Colonic mucosa (tissue), 4 donors: ENCODE measurements at regions not wholly inside any gene's neighbourhood (a gene's known extent, or its start where the extent isn't known, plus 50 kb on each side); places are given as distances from the start of the nearest gene placed in this dataset.

ENCODE experiments used
- DNase-seq: peaks from one replicate; pipeline ENCODE4 v3.0.0-alpha.2; 2020
- H3K27ac ChIP-seq: fragments of 200-600 bp; one replicate; pipeline ENCODE4 v1.8.0; 2021
- H3K27me3 ChIP-seq: fragments of 200-600 bp; one replicate; pipeline ENCODE4 v1.8.0; 2021
- H3K36me3 ChIP-seq: fragments of 200-600 bp; one replicate; pipeline ENCODE4 v1.8.0; 2021
- H3K4me1 ChIP-seq: fragments of 200-600 bp; one replicate; pipeline ENCODE4 v1.8.0; 2021; ENCODE audit warnings: mild to moderate bottlenecking
- H3K4me3 ChIP-seq: fragments of 200-600 bp; one replicate; pipeline ENCODE4 v1.8.0; 2021
- H3K9ac ChIP-seq, 2 donors: one replicate each; pipeline ENCODE4 v1.7.0; 2013; ENCODE audit warnings: control low read depth in 2 of 2, low read depth in 2 of 2, low read length in 2 of 2
- H3K9me3 ChIP-seq: fragments of 200-600 bp; one replicate; pipeline ENCODE4 v1.8.0; 2021
- intact Hi-C: fragments of 100-400 bp; cut with DNase I; formaldehyde crosslinking; loops from one replicate; pipeline ENCODE4 v1.14.1; 2022
- TF ChIP-seq, protein P1 (sequence below): fragments of 200-600 bp; IDR thresholded peaks from one replicate; pipeline ENCODE4 v1.8.0; 2022; ENCODE audit warnings: antibody characterized with exemption, mild to moderate bottlenecking
- donor health status: healthy.
- donor health status: DM: no; HTN: no; CAD: no.
- donor health status: DM: no; HTN: no; CAD: no.

DNA sequence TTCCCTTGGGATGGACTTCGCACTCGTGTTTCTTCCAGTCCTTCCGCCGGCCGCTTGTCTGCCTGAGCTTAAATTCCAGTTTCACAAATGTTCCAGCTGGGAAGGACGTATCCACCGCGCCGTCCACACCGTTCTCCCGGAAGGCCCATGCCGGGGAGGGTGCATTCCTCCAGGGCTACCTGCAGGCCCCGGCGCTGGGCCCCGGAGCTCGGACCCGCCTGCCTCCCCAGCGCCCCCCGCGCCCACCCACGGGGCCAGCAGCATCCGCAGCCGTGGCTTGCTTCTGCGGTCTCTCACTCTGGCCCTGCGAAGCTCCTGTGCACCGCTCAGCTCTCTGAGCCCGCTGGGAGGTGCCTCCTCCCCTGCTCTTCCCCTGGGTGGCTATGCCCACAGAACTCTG is 2084.1 kb downstream of the TP53TG3F start:
- Histone ChIP-seq H3K9ac (no peak overlapping the region), H3K9me3 (no peaks in the 10 kb centered on the region)
- intact Hi-C loops, result no loop called here

DNA sequence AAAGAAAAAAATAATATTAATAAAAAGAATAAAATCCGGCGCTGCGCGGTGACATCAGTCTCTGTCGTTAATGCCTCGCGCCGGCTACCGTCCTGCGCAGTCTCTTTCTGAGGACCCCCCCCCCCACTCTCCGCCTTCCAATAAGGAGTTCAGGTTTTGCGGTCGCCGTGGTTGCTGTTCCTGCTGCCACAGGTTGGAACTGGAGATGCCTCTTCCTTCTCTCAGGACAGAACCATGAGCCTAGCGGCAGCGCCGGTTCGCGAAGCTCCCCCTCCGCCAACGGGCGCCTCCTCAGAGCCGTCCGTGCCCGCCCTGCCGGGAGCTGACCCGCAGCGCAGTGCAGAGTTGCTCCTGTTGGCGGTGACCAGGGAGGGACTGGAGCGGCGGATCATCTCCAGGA is 2093.4 kb downstream of the TP53TG3F start:
- no peaks in the 10 kb centered on the region for H3K27me3 ChIP-seq
- intact Hi-C loops, result no loop called here
- no peaks in the 10 kb centered on the region for H3K36me3 ChIP-seq
- H3K4me1 ChIP-seq, result no peaks in the 10 kb centered on the region
- DNase-seq, result no peak
- H3K4me3 ChIP-seq, result no peak overlapping the region
- no peak overlapping the region for H3K9ac ChIP-seq
- H3K27ac ChIP-seq, result no peak overlapping the region
- H3K9me3 ChIP-seq, result no peaks in the 10 kb centered on the region
- TF ChIP-seq, protein P1, sequence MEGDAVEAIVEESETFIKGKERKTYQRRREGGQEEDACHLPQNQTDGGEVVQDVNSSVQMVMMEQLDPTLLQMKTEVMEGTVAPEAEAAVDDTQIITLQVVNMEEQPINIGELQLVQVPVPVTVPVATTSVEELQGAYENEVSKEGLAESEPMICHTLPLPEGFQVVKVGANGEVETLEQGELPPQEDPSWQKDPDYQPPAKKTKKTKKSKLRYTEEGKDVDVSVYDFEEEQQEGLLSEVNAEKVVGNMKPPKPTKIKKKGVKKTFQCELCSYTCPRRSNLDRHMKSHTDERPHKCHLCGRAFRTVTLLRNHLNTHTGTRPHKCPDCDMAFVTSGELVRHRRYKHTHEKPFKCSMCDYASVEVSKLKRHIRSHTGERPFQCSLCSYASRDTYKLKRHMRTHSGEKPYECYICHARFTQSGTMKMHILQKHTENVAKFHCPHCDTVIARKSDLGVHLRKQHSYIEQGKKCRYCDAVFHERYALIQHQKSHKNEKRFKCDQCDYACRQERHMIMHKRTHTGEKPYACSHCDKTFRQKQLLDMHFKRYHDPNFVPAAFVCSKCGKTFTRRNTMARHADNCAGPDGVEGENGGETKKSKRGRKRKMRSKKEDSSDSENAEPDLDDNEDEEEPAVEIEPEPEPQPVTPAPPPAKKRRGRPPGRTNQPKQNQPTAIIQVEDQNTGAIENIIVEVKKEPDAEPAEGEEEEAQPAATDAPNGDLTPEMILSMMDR, result no peak

More for the DNA sequence above, 2084.1 kb downstream of the TP53TG3F start:
- Histone ChIP-seq H3K27me3 (no peaks in the 10 kb centered on the region), H3K4me1 (no peaks in the 10 kb centered on the region), H3K27ac (no peak overlapping the region), H3K36me3 (no peaks in the 10 kb centered on the region), H3K4me3 (no peak overlapping the region)
- TF ChIP-seq, protein P1, result no peak
- DNase-seq, result no peak

DNA sequence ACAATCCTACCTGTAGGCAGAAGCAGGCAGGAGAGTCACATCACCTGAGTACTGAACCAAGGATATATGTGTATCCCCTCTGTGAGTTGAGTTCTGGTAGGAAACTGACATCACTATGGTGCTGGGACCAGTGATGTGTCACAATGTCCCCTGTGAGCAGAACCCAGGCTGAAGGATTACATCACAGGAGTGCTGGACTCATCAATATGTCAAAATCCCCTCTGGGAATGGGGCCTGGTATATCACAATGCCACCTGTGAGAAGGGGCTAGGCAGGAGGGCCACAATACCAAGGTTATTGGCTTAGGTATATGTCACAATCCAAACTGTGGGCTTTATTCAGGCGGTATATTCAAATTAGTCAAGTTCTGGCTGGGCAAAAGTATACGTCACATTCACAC is 2098.3 kb downstream of the TP53TG3F start:
- Histone ChIP-seq H3K27me3 (no peaks in the 10 kb centered on the region), H3K4me1 (no peaks in the 10 kb centered on the region), H3K9ac (no peak overlapping the region), H3K4me3 (no peak overlapping the region), H3K36me3 (no peaks in the 10 kb centered on the region), H3K9me3 (no peaks in the 10 kb centered on the region), H3K27ac (no peak overlapping the region)
- TF ChIP-seq, protein P1, result no peak
- no peak for DNase-seq
- intact Hi-C loops, result no loop called here

DNA sequence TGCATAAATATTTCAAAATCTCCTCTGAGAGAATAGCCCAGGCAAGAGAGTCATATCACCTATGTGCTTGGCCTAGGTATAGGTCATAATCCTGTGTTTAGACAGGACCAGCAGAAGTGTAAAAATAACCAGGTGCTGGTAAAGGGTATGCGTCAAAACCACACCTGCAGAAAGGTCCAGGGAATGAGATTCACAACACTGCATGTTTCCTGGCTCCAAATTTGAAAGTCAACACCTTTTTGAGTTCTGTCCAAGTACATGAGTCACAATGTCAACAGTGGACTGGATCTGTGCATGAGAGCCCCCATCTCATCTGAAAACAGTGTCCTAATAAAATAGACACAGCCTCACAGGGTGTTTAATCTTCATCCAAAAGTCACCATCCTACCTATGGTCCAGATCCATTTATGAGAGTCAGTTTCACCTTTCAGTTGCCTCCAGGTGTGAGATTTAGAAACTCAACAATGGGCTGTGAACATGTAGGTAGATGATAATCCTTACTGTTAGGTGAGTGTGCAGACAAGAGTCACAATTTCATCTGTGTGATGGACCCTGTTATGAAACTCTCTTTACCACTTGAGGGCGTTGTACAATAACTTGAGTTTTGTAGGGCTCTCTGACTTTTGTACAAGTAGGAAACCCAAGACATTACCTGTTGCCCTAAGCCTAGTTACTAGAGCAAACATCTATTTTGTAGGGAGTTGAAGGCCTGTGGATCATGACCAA is 2100.7 kb downstream of the TP53TG3F start:
- Histone ChIP-seq H3K27me3 (no peaks in the 10 kb centered on the region), H3K27ac (no peak overlapping the region), H3K9ac (no peak overlapping the region), H3K4me1 (no peaks in the 10 kb centered on the region), H3K36me3 (no peaks in the 10 kb centered on the region), H3K4me3 (no peak overlapping the region), H3K9me3 (no peaks in the 10 kb centered on the region)
- TF ChIP-seq, protein P1, result no peak
- intact Hi-C loops, result no loop called here
- DNase-seq, result no peak

DNA sequence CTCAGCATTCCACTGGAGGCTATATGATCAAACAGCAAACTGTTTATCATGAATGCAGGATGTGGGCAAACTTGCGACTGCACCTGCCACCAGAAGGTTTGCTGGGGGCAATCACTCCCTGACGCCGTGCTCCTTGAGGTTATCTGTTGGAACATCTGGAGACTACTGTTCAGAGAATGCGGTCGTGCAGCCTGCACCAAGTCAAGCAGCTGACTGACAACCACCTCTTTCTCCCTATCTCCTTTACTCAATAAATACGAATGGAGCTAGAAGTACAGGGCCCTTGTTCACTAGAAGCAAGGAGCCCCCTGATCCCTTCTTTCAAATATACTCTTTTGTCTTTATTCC is 2101.2 kb downstream of the TP53TG3F start:
- TF ChIP-seq, protein P1, result no peak

More for the DNA sequence above, 2101.2 kb downstream of the TP53TG3F start:
- DNase-seq, result no peak
- no peaks in the 10 kb centered on the region for H3K9me3 ChIP-seq
- no peak overlapping the region for H3K9ac ChIP-seq
- intact Hi-C loops, result no loop called here
- no peaks in the 10 kb centered on the region for H3K27me3 ChIP-seq
- H3K27ac ChIP-seq, result no peak overlapping the region
- no peaks in the 10 kb centered on the region for H3K36me3 ChIP-seq
- H3K4me1 ChIP-seq, result no peaks in the 10 kb centered on the region
- no peak overlapping the region for H3K4me3 ChIP-seq
